ENCODE measurements at regions not wholly inside any gene's neighbourhood (a gene's known extent, or its start where the extent isn't known, plus 50 kb on each side); places are given as distances from the start of the nearest gene placed in this dataset.

- TF ChIP-seq EZH2phosphoT487 (IDR thresholded peaks at IDR 0.05; ENCODE audit: borderline replicate concordance, low read depth): no peak
- no peak for TF ChIP-seq YY1 (IDR thresholded peaks at IDR 0.05; ENCODE audit: low read depth)
- TF ChIP-seq EP300 (IDR thresholded peaks at IDR 0.05; ENCODE audit: borderline replicate concordance in 1 of 2, low read depth in 1 of 2, low read length in 1 of 2): no peak
- TF ChIP-seq CTCF (IDR thresholded peaks at IDR 0.05): no peak
- no peak for TF ChIP-seq RCOR1 (IDR thresholded peaks at IDR 0.05; ENCODE audit: low read length)
- TF ChIP-seq MXI1 (IDR thresholded peaks at IDR 0.05; ENCODE audit: low read depth, low read length): no peak
- TF ChIP-seq POLR2AphosphoS5 (IDR thresholded peaks at IDR 0.05; ENCODE audit: low read depth, low read length): no peak
- TF ChIP-seq USF2 (IDR thresholded peaks at IDR 0.05; ENCODE audit: borderline replicate concordance, low read depth, low read length): no peak
- no peak for TF ChIP-seq TAF1 (IDR thresholded peaks at IDR 0.05; ENCODE audit: borderline replicate concordance, low read depth, low read length)
- no peak for TF ChIP-seq MAX (IDR thresholded peaks at IDR 0.05; ENCODE audit: low read depth)
- no peak for TF ChIP-seq JUND (IDR thresholded peaks at IDR 0.05)
- TF ChIP-seq SIN3A (IDR thresholded peaks at IDR 0.05; ENCODE audit: borderline replicate concordance, low read depth, low read length): no peak
Observed at GRCh38 chr1:230549625-230550024, 92.7 kb upstream of the COG2 start.
